HG03064 (cell line): ENCODE measurements at regions not wholly inside any gene's neighbourhood (a gene's known extent, or its start where the extent isn't known, plus 50 kb on each side); places are given as distances from the start of the nearest gene placed in this dataset.
"Not testable (repeated sequence)": the region's sequence is repeated elsewhere in the genome, so short reads cannot be mapped to it uniquely, and the experiment has no call there.

ENCODE experiments used
- ATAC-seq: cut with Tn5 transposase; IDR thresholded peaks from one replicate; pipeline ENCODE4 v1.9.1; 2021; ENCODE audit warnings: low read depth; ENCODE audit not compliant: unreplicated experiment

DNA sequence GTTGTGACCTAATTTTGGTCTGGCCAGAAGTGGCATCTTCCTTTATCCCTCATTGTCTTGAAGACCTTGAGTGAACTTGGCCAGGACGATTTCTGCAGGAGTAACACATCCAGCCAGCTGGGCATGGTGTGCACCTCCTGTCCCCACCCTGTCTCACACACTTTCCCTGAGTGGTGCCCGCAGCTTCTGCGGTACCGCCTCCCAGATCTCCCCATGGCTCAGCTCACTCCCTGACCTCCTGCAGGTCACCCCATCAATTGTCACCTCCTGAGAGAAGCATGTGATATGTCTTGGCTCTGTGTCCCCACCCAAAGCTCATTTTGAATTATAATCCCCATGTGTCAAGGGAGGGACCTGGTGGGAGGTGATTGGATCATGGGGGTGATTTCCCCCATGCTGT lies 50.2 kb upstream of the TP53I11 start:
- no peak for ATAC-seq

DNA sequence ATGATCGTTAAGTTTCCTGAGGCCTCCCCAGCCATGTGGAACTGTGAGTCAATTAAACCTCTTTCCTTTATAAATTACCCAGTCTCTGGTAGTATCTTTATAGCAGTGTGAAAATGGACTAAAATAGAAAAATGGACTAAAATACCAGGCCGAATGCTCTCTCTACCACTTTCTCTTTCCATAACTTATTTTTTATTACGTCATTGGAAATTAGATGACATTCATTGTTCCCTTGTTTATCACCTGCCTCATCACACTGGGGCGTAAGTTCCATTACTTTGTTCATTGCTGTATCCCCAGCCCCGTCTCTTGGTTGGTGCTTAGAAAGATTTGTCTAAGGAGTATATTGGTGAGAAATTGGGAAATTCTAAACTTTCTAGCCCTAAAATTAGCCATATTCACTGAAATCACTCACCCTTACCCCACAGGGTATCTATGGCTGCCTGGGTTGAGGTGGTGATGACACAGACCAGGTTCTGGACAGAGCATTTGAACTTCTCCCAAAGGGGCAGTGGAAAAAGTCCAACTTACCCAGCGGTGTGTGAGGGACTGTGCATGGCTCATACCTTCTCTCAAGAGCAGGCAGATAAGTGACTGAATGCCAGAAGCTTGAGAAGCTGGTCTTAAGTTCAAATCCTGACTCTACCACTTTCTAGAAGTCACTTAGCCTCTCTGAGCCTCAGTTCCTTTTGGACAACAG lies 50.9 kb upstream of the TP53I11 start:
- no peak for ATAC-seq

DNA sequence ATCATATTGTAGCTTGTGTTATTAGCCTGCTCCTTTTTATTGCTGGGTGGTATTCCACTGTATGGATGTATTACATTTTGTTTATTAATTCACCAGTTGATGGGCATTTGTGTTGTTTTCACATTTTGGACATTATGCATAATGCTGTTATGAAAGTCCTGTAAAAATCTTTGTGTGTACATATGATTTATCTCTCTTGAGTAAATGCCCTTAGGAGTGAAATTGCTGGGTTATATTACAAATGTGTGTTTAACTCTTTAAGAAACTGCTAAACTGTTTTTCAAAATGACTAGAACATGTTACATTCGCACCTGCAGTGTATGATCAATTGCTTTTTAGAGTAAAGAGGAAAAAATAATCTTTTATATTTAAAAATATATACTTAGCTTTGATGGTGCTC lies 54.4 kb upstream of the TP53I11 start:
- no peak for ATAC-seq

DNA sequence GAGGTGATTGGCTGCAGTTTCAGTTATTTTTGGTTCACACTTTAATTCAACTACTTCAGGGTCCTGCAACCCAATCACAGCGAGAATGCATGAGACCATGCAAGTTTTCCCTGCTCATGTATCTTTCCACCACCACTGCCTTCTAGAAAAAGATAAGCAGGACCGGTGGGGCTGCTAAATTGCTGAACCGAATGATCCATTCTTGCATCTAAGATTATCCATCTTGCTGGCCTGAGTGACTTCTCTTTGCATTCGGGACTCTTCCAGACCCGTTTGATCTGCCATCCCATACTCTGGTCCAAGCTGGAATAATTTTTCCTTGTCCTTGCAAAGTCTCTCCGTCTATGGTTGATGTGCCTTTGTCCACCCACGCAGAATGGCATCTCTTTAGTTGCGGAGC lies 56.3 kb upstream of the TP53I11 start:
- no peak for ATAC-seq

DNA sequence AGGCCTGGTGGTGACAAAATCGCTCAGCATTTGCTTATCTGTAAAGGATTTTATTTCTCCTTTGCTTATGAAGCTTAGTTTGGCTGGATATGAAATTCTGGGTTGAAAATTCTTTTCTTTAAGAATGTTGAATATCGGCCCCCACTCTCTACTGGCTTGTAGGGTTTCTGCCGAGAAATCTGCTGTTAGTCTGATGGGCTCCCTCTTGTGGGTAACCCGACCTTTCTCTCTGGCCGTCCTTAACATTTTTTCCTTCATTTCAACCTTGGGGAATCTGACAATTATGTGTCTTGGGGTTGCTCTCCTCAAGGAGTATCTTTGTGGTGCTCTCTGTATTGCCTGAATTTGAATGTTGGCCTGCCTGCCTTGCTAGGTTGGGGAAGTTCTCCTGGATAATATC lies 65.3 kb upstream of the TP53I11 start:
- ATAC-seq: not testable (repeated sequence)

DNA sequence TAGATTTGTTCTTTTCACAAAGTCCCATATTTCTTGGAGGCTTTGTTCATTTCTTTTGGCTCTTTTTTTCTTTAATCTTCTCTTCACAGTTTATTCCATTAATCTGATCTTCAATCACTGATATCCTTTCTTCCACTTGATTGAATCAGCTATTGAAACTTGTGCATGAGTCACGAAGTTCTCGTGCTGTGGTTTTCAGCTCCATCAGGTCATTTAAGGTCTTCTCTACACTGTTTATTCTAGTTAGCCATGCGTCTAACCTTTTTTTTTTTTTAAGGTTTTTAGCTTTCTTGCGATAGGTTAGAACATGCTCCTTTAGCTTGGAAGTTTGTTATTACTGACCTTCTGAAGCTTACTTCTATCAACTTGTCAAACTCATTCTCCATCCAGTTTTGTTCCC lies 65.8 kb upstream of the TP53I11 start:
- ATAC-seq: not testable (repeated sequence)

DNA sequence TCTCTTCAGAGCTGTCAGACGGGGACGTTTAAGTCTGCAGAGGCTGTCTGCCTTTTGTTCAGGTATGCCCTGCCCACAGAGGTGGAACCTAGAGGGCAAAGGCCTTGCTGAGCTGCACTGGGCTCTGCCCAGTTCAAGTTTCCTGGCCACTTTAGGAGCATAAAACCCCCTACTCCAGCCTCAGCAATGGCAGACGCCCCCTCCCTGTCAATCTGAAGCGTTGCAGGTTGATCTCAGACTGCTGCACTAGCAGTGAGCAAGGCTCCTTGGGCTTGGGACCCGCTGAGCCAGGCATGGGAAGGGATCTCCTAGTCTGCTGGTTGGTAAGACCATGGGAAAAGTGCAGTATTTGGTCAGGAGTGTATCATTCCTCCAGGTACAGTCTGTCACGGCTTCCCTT lies 66.6 kb upstream of the TP53I11 start:
- no peak for ATAC-seq

DNA sequence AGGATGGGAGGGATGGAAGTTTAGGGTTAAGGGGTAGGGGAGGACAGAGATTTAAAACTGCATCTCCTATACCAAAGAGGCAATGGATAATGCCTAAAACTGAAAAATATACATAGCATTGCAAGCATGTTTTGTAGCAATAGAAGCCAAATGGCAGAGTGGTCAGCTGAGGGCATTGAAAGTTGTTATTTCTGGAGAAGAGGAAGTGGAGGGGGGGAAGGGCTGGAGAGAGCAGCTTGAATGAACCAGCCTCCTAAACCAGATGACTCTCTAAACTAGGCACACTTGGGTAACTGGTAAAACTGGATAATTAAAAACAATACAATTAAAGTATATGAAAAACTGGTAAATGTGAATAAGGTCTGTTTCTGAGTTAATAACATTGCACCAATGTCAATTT lies 70.3 kb upstream of the TP53I11 start:
- ATAC-seq: no peak

DNA sequence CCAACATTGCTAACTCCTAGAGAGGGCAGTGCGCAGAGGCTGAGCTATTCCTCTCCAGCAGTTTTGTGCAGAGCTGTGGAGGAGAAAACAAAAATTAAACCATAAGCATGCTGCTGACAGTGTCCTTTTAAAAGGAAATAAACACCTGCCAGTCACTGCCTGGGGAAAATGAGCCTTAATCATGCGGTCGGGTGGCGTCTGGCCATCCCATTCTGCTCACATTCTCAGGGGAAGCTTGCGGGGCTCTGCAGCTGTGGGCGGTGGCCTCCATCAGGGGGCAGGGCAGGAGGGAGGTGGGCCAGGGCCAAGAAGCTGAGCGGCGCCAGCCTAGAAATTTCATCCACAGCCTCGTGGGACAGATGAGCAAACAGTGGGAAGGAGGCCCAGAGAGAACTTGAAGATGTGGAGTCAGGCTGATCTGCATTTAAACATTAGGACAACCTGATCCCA lies 71.0 kb upstream of the TP53I11 start:
- no peak for ATAC-seq

DNA sequence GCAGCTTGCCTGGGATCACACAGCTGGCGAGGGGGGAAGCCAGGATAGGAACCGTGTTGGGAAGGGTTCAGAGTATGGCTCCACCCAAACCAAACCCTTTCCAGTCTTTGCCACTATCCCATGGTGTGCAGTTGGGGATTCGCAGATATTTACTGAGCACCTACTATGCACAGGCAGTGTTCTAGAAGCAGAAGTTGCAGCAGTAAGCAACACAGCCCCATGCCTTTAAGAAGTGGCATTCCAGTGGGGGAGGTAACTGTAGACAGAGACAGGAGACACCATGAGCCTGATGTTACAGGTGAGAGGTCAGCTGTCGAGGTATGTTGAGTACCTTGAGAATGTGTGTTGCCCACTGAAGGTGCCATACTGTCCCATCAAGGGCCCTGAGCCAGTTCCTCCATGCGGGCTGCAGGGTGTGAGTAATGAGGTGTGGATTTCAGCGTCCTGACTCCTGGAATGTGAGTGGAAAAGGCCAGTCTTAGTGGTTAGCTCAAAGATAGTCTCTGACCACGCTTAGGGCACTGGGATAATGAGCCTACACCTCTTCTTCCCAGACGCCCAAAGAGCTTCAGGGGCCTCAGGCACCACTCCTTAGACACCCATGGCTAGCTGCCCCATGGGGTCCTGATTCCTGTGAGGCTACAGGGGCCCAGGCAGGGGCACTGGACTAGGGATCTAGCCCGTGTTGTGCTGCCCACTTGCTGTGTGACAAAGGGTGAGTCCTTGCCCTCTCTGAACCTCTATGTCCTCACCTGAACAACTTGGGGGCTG lies 71.8 kb upstream of the TP53I11 start:
- ATAC-seq: no peak

DNA sequence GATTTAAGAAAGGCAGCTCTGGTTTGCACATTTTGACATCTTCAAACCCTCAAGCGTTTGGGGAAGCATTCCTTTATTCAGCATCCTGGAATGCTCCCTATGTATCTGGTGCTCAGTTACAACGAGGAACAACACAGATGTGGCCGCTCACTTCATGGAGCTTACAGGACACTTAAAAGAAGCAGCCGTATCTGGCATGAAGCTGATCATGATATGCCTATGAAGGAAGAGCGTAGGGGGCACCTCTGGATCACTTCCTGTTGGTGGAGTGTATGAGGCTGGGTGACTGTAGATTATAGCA lies 72.3 kb upstream of the TP53I11 start:
- ATAC-seq: no peak

DNA sequence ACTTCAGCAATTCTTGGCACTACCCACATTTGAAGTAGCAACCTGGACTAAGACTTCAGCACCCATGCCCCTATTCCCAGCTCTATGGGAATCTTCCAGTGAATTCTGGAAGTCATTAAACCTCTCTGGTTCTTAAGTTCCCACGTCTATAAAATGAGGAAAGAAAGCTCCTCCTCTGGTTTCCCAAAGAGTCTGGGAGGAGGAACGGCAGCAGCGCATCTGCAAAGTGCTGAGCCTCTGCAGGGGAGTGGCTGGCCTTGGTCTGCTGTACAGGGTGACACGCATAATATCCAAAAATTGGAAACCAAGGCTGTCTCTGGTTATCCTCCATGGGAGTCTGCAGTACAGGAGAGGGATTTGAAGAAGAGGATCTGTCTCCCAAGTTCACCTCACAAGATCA lies 73.6 kb upstream of the TP53I11 start:
- no peak for ATAC-seq

DNA sequence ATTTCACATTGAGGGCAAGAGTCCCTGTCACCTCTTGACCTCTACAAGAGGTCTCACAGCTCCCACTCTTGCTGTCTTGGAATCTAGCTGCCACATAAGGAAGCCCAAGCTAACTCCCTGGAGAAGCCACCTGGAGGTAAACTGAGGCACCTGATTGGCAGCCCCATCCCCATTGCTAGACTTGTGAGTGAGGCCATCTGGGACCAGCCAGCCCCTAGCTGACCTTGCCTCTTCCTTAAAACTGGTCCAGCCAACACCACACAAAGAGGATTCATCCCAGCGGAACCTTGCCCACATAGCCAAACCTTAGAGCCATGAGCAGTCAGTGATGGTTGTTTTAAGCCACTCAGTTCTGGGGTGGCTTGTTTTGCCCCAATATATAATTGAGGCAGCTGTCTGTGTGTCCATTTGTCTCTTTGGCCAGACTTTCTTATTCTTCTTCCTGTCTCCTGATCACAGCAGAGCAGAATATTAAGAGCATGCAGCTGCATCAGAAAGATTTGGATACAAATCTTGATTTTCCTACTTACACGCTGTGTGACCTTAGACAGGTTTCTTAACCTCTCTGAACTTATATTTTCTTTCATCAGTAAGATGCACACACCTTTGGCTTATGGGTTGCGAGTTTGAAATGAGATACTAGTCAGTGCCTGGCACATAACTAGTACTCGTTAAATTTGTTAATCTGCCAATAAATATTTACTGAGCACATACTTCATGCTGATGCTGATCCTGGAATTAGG lies 74.3 kb upstream of the TP53I11 start:
- ATAC-seq: no peak

DNA sequence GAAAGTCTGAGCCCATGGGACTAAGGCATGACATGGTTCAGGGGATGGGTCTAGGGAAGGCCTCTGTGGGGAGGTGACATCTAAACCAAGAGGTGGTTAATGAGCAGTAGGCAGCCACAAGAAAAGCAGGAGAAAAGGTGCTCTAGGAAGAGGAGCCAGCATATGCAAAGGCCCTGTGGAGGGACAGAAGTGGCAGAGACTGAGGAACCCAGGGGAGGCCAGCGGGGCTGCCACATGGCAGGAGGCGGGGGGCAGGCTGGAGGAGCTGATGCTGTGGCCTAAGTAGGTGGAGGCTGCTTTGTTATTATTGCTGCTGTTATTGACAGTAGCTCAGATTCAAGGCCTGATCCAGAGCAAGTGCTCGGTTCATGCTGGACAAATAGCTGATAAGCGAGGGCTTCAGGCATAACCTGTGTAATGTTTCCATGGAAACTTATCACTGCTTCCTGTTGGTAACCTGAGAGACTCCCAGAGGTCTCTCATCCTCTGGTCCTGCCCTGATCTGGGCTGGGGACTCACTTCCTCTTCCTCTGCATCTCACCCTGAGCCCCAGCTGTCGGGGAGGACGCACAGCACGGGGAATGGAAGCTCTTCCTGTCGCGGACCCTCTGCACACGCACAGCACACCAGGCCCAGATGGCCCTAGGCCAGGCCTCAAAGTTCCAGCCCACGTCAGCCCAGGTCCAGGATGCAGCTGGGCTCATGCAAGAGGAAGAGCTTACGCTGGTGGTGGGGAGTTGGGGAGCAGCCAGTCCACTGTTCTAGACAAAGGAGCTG lies 75.2 kb upstream of the TP53I11 start:
- ATAC-seq: no peak

DNA sequence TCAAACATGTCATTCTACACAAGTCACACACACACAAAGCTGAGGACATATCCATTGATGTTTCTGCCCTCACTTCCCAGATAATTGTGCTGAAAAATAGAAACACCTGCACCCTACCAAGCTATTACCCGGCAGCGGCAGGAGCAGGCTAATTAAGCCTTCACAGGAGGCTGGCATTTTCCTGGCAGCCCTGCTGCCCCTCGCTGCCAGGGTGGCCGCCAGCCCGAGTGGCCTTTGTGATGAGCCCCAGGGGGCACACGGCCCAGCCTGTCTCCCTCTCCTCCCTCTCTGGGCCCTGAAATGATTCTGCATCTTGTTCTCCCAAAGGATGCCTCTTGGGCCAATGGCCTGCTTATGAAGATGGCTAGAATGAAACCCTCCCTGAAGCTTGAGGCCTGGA lies 76.2 kb upstream of the TP53I11 start:
- ATAC-seq: no peak

DNA sequence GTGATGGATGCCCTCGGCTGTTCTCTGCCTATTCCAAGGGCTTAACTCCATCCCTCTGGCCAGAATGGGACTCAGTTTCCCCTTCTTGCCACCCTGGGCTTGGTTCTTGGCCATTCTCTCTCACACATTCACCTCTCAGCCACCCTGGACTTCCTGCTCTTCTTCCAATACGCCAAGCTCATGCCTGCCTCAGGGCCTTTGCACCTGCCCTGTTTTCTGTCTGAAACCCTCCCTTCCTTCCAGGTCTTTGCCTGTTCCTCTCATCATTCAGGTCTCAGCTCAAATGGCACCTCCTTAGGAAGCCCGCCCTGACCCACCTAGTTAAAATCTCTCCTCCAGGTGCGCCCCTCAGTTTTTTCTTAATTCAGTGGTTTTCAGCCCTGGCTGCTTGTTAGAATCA lies 76.6 kb upstream of the TP53I11 start:
- ATAC-seq: no peak

DNA sequence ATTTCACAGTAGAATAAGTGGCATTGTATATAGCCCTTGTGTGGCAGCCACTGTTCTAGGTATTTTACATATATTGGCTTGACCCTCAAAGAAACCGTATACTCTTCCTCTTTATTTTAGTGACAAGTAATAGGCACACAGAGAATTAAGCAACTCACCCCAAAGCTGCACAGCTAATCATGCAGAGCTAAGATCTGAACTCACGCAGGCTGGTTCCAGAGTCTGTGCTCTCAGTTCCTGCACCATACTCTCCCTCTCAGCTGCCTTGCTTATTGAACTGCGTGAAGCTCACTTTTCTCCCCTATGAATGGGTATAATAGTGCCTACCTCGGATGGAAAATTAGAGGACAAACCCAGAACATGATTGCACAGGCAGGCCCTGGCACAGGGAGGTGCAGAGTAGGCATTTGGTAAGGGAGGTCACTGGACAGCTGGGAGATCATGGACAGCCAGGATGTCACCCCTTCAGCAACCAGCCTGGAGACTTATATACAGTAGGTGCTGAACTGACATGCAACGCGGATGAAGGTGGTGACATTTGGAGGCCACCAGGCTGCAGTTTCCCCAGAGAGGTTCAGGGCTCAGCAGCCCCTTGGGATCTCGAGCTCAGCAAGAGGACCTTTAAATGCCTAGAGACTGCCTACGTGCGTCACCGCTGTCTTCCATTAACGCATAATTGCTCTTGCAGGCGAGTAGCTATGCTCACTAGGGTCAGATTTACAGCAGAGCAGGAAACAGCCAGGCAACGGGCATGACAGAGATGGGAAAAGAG lies 78.4 kb upstream of the TP53I11 start:
- no peak for ATAC-seq

DNA sequence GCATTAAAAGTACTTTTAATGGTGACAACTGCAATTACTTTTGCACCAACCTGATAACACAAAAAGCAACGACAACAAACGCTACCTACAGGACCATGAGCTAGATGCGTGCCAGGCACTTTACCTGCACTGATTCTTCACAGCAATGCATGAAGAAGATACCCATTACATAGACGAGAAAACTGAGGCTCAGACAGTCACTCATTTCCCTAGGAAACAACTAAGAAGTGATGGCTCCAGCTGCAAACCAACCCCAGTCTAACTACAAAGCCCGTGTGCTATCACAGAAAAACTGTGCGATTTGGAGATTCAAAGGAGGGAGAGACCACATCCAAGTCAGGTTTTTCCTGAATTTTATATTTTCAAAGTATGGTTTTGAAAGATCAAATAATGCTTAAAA lies 80.1 kb upstream of the TP53I11 start:
- no peak for ATAC-seq

DNA sequence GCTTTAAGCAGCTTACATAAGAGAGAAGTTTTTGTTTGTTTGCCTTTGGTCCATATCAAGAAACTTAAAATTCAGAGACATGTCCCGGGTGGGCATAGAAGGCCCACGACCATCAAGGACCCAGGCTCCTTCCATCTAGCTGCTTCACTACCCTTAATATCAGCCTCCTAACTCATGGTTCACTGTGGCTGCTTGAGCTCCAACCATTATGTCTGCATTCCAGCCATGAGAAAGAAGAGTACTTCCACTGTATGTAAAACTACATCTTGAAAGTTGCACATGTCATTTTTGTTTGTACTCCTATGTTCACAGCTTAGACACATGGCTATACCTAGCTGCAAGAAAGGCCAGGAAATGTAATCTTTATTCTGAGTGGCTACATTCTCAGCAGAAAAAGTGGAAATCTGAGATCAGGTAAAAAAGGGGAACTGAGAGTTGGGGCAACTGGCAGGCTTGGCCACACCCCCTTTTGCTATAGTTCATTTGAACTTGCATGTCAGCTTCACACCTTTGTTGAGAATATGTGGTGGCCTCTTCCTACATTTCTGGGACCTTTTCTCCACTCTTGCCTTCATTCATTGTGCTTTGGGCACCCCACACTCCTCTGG lies 81.3 kb upstream of the TP53I11 start:
- ATAC-seq: peak; percentile 76

DNA sequence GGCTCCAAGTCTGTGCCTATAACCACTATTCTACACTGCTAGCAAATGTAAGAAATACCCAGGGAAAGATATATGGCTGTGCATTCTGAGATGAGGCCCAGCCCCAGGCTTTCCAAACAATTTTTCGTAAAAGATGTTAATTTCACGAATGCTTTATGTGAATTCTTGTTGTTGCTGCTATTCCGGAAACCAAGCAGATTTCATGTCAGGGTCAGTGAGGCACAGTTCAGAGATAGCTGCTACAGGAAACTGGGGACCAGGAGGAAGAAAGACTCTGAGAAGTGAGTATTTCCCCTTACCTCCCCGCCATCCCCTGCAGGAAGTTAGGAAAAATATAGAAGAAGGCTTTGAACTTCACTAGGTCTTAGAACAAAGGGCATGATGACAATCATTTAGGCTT lies 84.7 kb upstream of the TP53I11 start:
- no peak for ATAC-seq
